Ascending aorta (tissue), 2 donors: ENCODE measurements at regions not wholly inside any gene's neighbourhood (a gene's known extent, or its start where the extent isn't known, plus 50 kb on each side); places are given as distances from the start of the nearest gene placed in this dataset.

Experiments used
- DNase-seq, 2 donors: peaks; one replicate each; pipeline ENCODE4 v3.0.0-alpha.2; 2019; ENCODE audit warnings: low spot score in 2 of 2
- H3K27ac ChIP-seq, 2 donors: fragments of 200-600 bp; sonication (generic); one replicate each; pipeline ENCODE4 v1.5.1; 2016 to 2017; ENCODE audit warnings: mild to moderate bottlenecking in 1 of 2
- H3K27me3 ChIP-seq: fragments of 200-600 bp; sonication (generic); one replicate; pipeline ENCODE4 v1.5.1; 2017
- H3K36me3 ChIP-seq, 2 donors: fragments of 200-600 bp; sonication (generic); one replicate each; pipeline ENCODE4 v1.5.1; 2016
- H3K4me1 ChIP-seq, 2 donors: fragments of 200-600 bp; sonication (generic); one replicate each; pipeline ENCODE4 v1.5.1; 2016 to 2017; ENCODE audit warnings: mild to moderate bottlenecking in 1 of 2
- H3K4me3 ChIP-seq, 2 donors: fragments of 200-600 bp; sonication (generic); one replicate each; pipeline ENCODE4 v1.5.1; 2016 to 2017; ENCODE audit warnings: mild to moderate bottlenecking in 1 of 2
- H3K9me3 ChIP-seq, 2 donors: fragments of 200-600 bp; sonication (generic); one replicate each; pipeline ENCODE4 v1.5.1; 2016
- CTCF ChIP-seq, 3 experiments: fragments of 200-600 bp in 2 of 3; fragments of 450-650 bp in 1 of 3; sonication (generic) in 2 of 3; IDR thresholded peaks; one replicate each; pipeline ENCODE4 v1.5.1; 2016 to 2019; ENCODE audit warnings: antibody characterized with exemption in 3 of 3, mild to moderate bottlenecking in 1 of 3, moderate library complexity in 1 of 3
- intact Hi-C: fragments of 100-400 bp; cut with DNase I; formaldehyde crosslinking; loops from one replicate; pipeline ENCODE4 v1.15.1; 2023

GRCh38 chr11:28517621-28518020 lies 409.4 kb downstream of the METTL15 start:
- Histone ChIP-seq H3K9me3 (no peaks in the 10 kb centered on the region), H3K4me3 (no peak overlapping the region), H3K27me3 (no peaks in the 10 kb centered on the region), H3K27ac (no peak overlapping the region), H3K36me3 (no peaks in the 10 kb centered on the region), H3K4me1 (no peaks in the 10 kb centered on the region)
- no peak for DNase-seq
- no peak for TF ChIP-seq CTCF (IDR thresholded peaks at IDR 0.05)
- intact Hi-C loops = no loop called here

- Histone ChIP-seq H3K9me3 (no peaks in the 10 kb centered on the region), H3K36me3 (no peaks in the 10 kb centered on the region), H3K4me3 (no peak overlapping the region), H3K27ac (no peak overlapping the region), H3K27me3 (no peaks in the 10 kb centered on the region), H3K4me1 (no peaks in the 10 kb centered on the region)
- intact Hi-C loops = no loop called here
- no peak for TF ChIP-seq CTCF (IDR thresholded peaks at IDR 0.05)
- no peak for DNase-seq
Measured at GRCh38 chr11:28514391-28514790, 406.2 kb downstream of the METTL15 start.

- intact Hi-C loops = no loop called here
- Histone ChIP-seq H3K27ac (no peak overlapping the region), H3K36me3 (no peaks in the 10 kb centered on the region)
Measured at GRCh38 chr11:28512143-28512756, 404.1 kb downstream of the METTL15 start.

GRCh38 chr11:28505232-28505631 lies 397.0 kb downstream of the METTL15 start:
- TF ChIP-seq CTCF (IDR thresholded peaks at IDR 0.05) = no peak
- no peaks in the 10 kb centered on the region for H3K9me3 ChIP-seq
- no peaks in the 10 kb centered on the region for H3K4me1 ChIP-seq
- H3K27ac ChIP-seq = no peak overlapping the region
- no peak overlapping the region for H3K4me3 ChIP-seq
- no peaks in the 10 kb centered on the region for H3K36me3 ChIP-seq
- no peaks in the 10 kb centered on the region for H3K27me3 ChIP-seq
- intact Hi-C loops = no loop called here
- DNase-seq = no peak

More at GRCh38 chr11:28512143-28512756, 404.1 kb downstream of the METTL15 start:
- Histone ChIP-seq H3K9me3 (no peaks in the 10 kb centered on the region), H3K4me3 (no peak overlapping the region), H3K27me3 (no peaks in the 10 kb centered on the region), H3K4me1 (no peaks in the 10 kb centered on the region)
- no peak for DNase-seq
- no peak for TF ChIP-seq CTCF (IDR thresholded peaks at IDR 0.05)

GRCh38 chr11:28504555-28505110 lies 396.4 kb downstream of the METTL15 start:
- intact Hi-C loops = no loop called here
- no peak for DNase-seq
- no peak overlapping the region for H3K27ac ChIP-seq
- H3K27me3 ChIP-seq = no peaks in the 10 kb centered on the region
- no peaks in the 10 kb centered on the region for H3K9me3 ChIP-seq
- H3K4me3 ChIP-seq = no peak overlapping the region
- H3K36me3 ChIP-seq = no peaks in the 10 kb centered on the region
- no peak for TF ChIP-seq CTCF (IDR thresholded peaks at IDR 0.05)
- no peaks in the 10 kb centered on the region for H3K4me1 ChIP-seq
